ENCODE measurements at regions not wholly inside any gene's neighbourhood (a gene's known extent, or its start where the extent isn't known, plus 50 kb on each side); places are given as distances from the start of the nearest gene placed in this dataset.

DNA sequence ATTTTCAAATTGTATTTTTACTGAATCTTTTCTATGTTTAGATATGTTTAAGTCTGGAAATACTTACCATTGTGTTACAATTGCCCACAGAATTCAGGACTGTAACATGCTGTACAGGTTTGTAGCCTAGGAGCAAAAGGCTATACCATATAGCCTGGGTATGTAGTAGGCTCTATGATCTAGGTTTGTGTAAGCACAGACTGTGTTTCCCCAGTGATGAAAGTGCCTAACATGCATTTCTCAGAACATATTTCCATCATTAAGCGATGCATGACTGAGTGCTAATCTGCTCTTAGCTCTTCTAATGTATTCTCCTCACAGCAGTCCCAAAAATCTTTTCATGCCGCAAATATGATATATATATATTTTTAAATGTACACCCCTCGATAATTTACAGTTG, 166.7 kb upstream of the PPP2R2B start:
- TF ChIP-seq, protein P1, sequence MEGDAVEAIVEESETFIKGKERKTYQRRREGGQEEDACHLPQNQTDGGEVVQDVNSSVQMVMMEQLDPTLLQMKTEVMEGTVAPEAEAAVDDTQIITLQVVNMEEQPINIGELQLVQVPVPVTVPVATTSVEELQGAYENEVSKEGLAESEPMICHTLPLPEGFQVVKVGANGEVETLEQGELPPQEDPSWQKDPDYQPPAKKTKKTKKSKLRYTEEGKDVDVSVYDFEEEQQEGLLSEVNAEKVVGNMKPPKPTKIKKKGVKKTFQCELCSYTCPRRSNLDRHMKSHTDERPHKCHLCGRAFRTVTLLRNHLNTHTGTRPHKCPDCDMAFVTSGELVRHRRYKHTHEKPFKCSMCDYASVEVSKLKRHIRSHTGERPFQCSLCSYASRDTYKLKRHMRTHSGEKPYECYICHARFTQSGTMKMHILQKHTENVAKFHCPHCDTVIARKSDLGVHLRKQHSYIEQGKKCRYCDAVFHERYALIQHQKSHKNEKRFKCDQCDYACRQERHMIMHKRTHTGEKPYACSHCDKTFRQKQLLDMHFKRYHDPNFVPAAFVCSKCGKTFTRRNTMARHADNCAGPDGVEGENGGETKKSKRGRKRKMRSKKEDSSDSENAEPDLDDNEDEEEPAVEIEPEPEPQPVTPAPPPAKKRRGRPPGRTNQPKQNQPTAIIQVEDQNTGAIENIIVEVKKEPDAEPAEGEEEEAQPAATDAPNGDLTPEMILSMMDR (IDR thresholded peaks at IDR 0.05; ENCODE audit: poor library complexity): no peak
- TF ChIP-seq EZH2 (IDR thresholded peaks at IDR 0.05; ENCODE audit: borderline replicate concordance): no peak
- TF ChIP-seq EZH2phosphoT487 (IDR thresholded peaks at IDR 0.05; ENCODE audit: low read depth, severe bottlenecking, unreplicated experiment): no peak
